Neural progenitor cell (in vitro differentiated cells): ENCODE measurements at regions not wholly inside any gene's neighbourhood (a gene's known extent, or its start where the extent isn't known, plus 50 kb on each side); places are given as distances from the start of the nearest gene placed in this dataset.

Experiments
- DNase-seq: peaks from one replicate; pipeline ENCODE4 v3.0.0-alpha.2; 2016; ENCODE audit warnings: low spot score
- H2AFZ ChIP-seq: fragments of 200-600 bp; sonication (generic); replicated peaks from 2 replicates; pipeline ENCODE4 v1.6.1; 2016; ENCODE audit warnings: antibody characterized with exemption
- H3F3A ChIP-seq: fragments of 200-600 bp; sonication (generic); 2 replicates; pipeline ENCODE4 v1.6.1; 2016; ENCODE audit warnings: antibody characterized with exemption, low read depth
- H3K27ac ChIP-seq: fragments of 200-600 bp; sonication (generic); 2 replicates; pipeline ENCODE4 v1.5.1; 2016; ENCODE audit warnings: mild to moderate bottlenecking
- H3K27me3 ChIP-seq: fragments of 200-600 bp; sonication (generic); 2 replicates; pipeline ENCODE4 v1.6.1; 2016; ENCODE audit warnings: mild to moderate bottlenecking, moderate library complexity
- H3K36me3 ChIP-seq: fragments of 200-600 bp; sonication (generic); 2 replicates; pipeline ENCODE4 v1.5.1; 2016
- H3K4me1 ChIP-seq: fragments of 200-600 bp; sonication (generic); 2 replicates; pipeline ENCODE4 v1.6.1; 2016; ENCODE audit warnings: mixed run types
- H3K4me2 ChIP-seq: fragments of 200-600 bp; sonication (generic); 2 replicates; pipeline ENCODE4 v1.6.1; 2016
- H3K4me3 ChIP-seq: fragments of 200-600 bp; sonication (generic); 2 replicates; pipeline ENCODE4 v1.5.1; 2016
- H3K79me2 ChIP-seq: fragments of 200-600 bp; sonication (generic); 2 replicates; pipeline ENCODE4 v1.6.1; 2016; ENCODE audit warnings: low read depth
- H3K9ac ChIP-seq: fragments of 200-600 bp; sonication (generic); 2 replicates; pipeline ENCODE4 v1.6.1; 2016
- H3K9me3 ChIP-seq: fragments of 200-600 bp; sonication (generic); 2 replicates; pipeline ENCODE4 v1.5.1; 2016; ENCODE audit warnings: low read depth
- H4K20me1 ChIP-seq: fragments of 200-600 bp; sonication (generic); 2 replicates; pipeline ENCODE4 v1.6.1; 2016; ENCODE audit warnings: low read depth
- H3K27ac Mint-ChIP-seq: 3 replicates; pipeline ENCODE4 v1.8.0; 2021; ENCODE audit warnings: mixed read lengths
- H3K27me3 Mint-ChIP-seq: 2 replicates; pipeline ENCODE4 v1.8.0; 2022; ENCODE audit warnings: low read depth, mild to moderate bottlenecking, inconsistent platforms, moderate library complexity, mixed read lengths; ENCODE audit not compliant: insufficient read depth
- H3K36me3 Mint-ChIP-seq: 3 replicates; pipeline ENCODE4 v1.8.0; 2021; ENCODE audit warnings: mixed read lengths
- H3K4me1 Mint-ChIP-seq: 3 replicates; pipeline ENCODE4 v1.8.0; 2021; ENCODE audit warnings: mixed read lengths
- H3K4me3 Mint-ChIP-seq: 3 replicates; pipeline ENCODE4 v1.8.0; 2021; ENCODE audit warnings: mild to moderate bottlenecking, moderate library complexity, mixed read lengths
- H3K9me3 Mint-ChIP-seq: 3 replicates; pipeline ENCODE4 v1.8.0; 2020; ENCODE audit warnings: mixed read lengths
- CTCF ChIP-seq: fragments of 200-600 bp; sonication (generic); IDR thresholded peaks from 2 replicates; pipeline ENCODE4 v1.5.1; 2017; ENCODE audit warnings: antibody characterized with exemption, mild to moderate bottlenecking
- EZH2 ChIP-seq: fragments of 200-600 bp; sonication (generic); IDR thresholded peaks from 2 replicates; pipeline ENCODE4 v1.6.1; 2017; ENCODE audit warnings: antibody characterized with exemption, mild to moderate bottlenecking, moderate library complexity
- EZH2phosphoT487 ChIP-seq: fragments of 200-600 bp; sonication (generic); IDR thresholded peaks from 2 replicates; pipeline ENCODE4 v1.6.1; 2017; ENCODE audit warnings: antibody characterized with exemption

GRCh38 chr6:118401325-118401975 lies 146.6 kb upstream of the PLN start:
- no peak for DNase-seq
- H4K20me1 ChIP-seq, result no peaks in the 10 kb centered on the region
- no peaks in the 10 kb centered on the region for H3K36me3 ChIP-seq
- H3K79me2 ChIP-seq, result no peaks in the 10 kb centered on the region
- no peak overlapping the region for H3K9ac ChIP-seq
- peaks cover 15% of the 10 kb centered on the region for H3K4me1 Mint-ChIP-seq
- H3K4me1 ChIP-seq, result peaks cover 12% of the 10 kb centered on the region
- H3K9me3 ChIP-seq, result no peaks in the 10 kb centered on the region
- no peaks in the 10 kb centered on the region for H3K27me3 Mint-ChIP-seq
- no peak overlapping the region for H3K4me2 ChIP-seq
- H3K27ac Mint-ChIP-seq, result no peak overlapping the region
- no peak overlapping the region for H3K4me3 ChIP-seq
- no peaks in the 10 kb centered on the region for H3F3A ChIP-seq
- no peaks in the 10 kb centered on the region for H3K27me3 ChIP-seq
- TF ChIP-seq EZH2phosphoT487 (no peak), EZH2 (no peak), CTCF (no peak)
- H2AFZ ChIP-seq, result no peak overlapping the region
- no peak overlapping the region for H3K4me3 Mint-ChIP-seq
- no peak overlapping the region for H3K27ac ChIP-seq
- no peaks in the 10 kb centered on the region for H3K36me3 Mint-ChIP-seq
- no peaks in the 10 kb centered on the region for H3K9me3 Mint-ChIP-seq

- Histone ChIP-seq H3K9ac (no peak overlapping the region), H3K9me3 (no peaks in the 10 kb centered on the region), H3K27ac (no peak overlapping the region), H4K20me1 (no peaks in the 10 kb centered on the region), H3K4me2 (no peak overlapping the region), H3K79me2 (no peaks in the 10 kb centered on the region), H3K4me1 (peaks cover 6% of the 10 kb centered on the region), H3F3A (no peaks in the 10 kb centered on the region), H3K36me3 (no peaks in the 10 kb centered on the region), H3K4me3 (no peak overlapping the region), H2AFZ (no peak overlapping the region), H3K27me3 (no peaks in the 10 kb centered on the region)
- H3K9me3 Mint-ChIP-seq, result no peaks in the 10 kb centered on the region
- peaks cover 9% of the 10 kb centered on the region for H3K4me1 Mint-ChIP-seq
- H3K27me3 Mint-ChIP-seq, result peaks cover 2% of the 10 kb centered on the region
- H3K36me3 Mint-ChIP-seq, result no peaks in the 10 kb centered on the region
- H3K4me3 Mint-ChIP-seq, result no peak overlapping the region
- no peak overlapping the region for H3K27ac Mint-ChIP-seq
- no peak for TF ChIP-seq CTCF
- no peak for TF ChIP-seq EZH2phosphoT487
- no peak for TF ChIP-seq EZH2
- DNase-seq, result no peak
These were observed 145.1 kb upstream of the PLN start for GRCh38 chr6:118403036-118403435.

GRCh38 chr6:118408863-118409262 lies 139.2 kb upstream of the PLN start:
- no peaks in the 10 kb centered on the region for H3K4me1 ChIP-seq
- TF ChIP-seq EZH2phosphoT487, result no peak
- no peaks in the 10 kb centered on the region for H3K27me3 ChIP-seq
- no peaks in the 10 kb centered on the region for H3K36me3 ChIP-seq
- H3K36me3 Mint-ChIP-seq, result no peaks in the 10 kb centered on the region
- H3K9ac ChIP-seq, result no peak overlapping the region
- no peak for DNase-seq
- H3F3A ChIP-seq, result no peaks in the 10 kb centered on the region
- no peaks in the 10 kb centered on the region for H3K9me3 ChIP-seq
- H3K4me3 ChIP-seq, result no peak overlapping the region
- no peaks in the 10 kb centered on the region for H3K4me1 Mint-ChIP-seq
- no peak overlapping the region for H3K27ac ChIP-seq
- no peak overlapping the region for H3K27ac Mint-ChIP-seq
- no peak overlapping the region for H3K4me2 ChIP-seq
- no peaks in the 10 kb centered on the region for H4K20me1 ChIP-seq
- H3K9me3 Mint-ChIP-seq, result peaks cover 4% of the 10 kb centered on the region
- no peaks in the 10 kb centered on the region for H3K79me2 ChIP-seq
- H3K27me3 Mint-ChIP-seq, result peaks cover 4% of the 10 kb centered on the region
- no peak overlapping the region for H3K4me3 Mint-ChIP-seq
- H2AFZ ChIP-seq, result no peak overlapping the region

- Histone ChIP-seq H3K4me2 (no peak overlapping the region), H3K27ac (no peak overlapping the region), H3K27me3 (no peaks in the 10 kb centered on the region), H3K4me1 (no peaks in the 10 kb centered on the region), H3K9ac (no peak overlapping the region), H3F3A (no peaks in the 10 kb centered on the region), H4K20me1 (no peaks in the 10 kb centered on the region), H3K9me3 (no peaks in the 10 kb centered on the region), H3K4me3 (no peak overlapping the region), H2AFZ (no peak overlapping the region), H3K36me3 (no peaks in the 10 kb centered on the region), H3K79me2 (no peaks in the 10 kb centered on the region)
- no peak overlapping the region for H3K27ac Mint-ChIP-seq
- H3K4me1 Mint-ChIP-seq, result no peaks in the 10 kb centered on the region
- H3K9me3 Mint-ChIP-seq, result peaks cover 4% of the 10 kb centered on the region
- no peak for DNase-seq
- peaks cover 4% of the 10 kb centered on the region for H3K27me3 Mint-ChIP-seq
- H3K36me3 Mint-ChIP-seq, result no peaks in the 10 kb centered on the region
- no peak overlapping the region for H3K4me3 Mint-ChIP-seq
- no peak for TF ChIP-seq CTCF
- TF ChIP-seq EZH2phosphoT487, result no peak
- no peak for TF ChIP-seq EZH2
These were observed 138.1 kb upstream of the PLN start for GRCh38 chr6:118410001-118410400.
